HCT116 (cell line): ENCODE measurements at regions not wholly inside any gene's neighbourhood (a gene's known extent, or its start where the extent isn't known, plus 50 kb on each side); places are given as distances from the start of the nearest gene placed in this dataset.

Experiments used
- ATAC-seq: fragments of 200-7000 bp; cut with Tn5 transposase; 2 replicates; pipeline ENCODE4 v1.9.1; 2020; ENCODE audit warnings: mild to moderate bottlenecking, moderate library complexity
- BruUV-seq: library from RNA; stranded (reverse); fragments of 400-500 nt; replicated peaks from 2 replicates; lab custom pipeline; 2021; lab: Mats Ljungman, UMichigan
- CTCF ChIA-PET: fragments of 300-600 bp; sonication (Branson Sonifier 250); formaldehyde crosslinking; loops from one replicate; lab custom pipeline; 2021; ENCODE audit warnings: antibody characterized with exemption; lab: Charles Lee
- POLR2A ChIA-PET: fragments of 300-600, 350-600 bp; sonication (Branson Sonifier 250); formaldehyde crosslinking; loops from one replicate; lab custom pipeline; 2021; ENCODE audit warnings: antibody characterized with exemption; lab: Charles Lee
- RAD21 ChIA-PET, 2 experiments: fragments of 300-600 bp; sonication (Branson Sonifier 250); formaldehyde crosslinking; loops; one replicate each; lab custom pipeline; 2023; ENCODE audit warnings: low total read pairs in 2 of 2; ENCODE audit not compliant: uncharacterized antibody in 2 of 2, unreplicated experiment in 2 of 2, low non-redundant PET in 1 of 2; lab: Charles Lee
- DNase-seq: peaks from one replicate; pipeline ENCODE4 v3.0.0-alpha.2; 2010; ENCODE audit warnings: low read depth, low spot score
- H2AFZ ChIP-seq: fragments of 200-600 bp; shearing (Covaris generic), sonication (generic); 2 replicates; pipeline ENCODE4 v1.6.1; 2017; ENCODE audit warnings: low read depth, mixed run types, mixed read lengths, antibody characterized with exemption, low read length; ENCODE audit not compliant: poor library complexity, severe bottlenecking
- H3K27ac ChIP-seq: 2 replicates; pipeline ENCODE4 v1.5.1; 2012; ENCODE audit warnings: low read depth, low read length
- H3K27me3 ChIP-seq: fragments of 200-600 bp; sonication (generic); 2 replicates; pipeline ENCODE4 v1.6.1; 2016; ENCODE audit warnings: mixed run types, low read length, mixed read lengths; ENCODE audit not compliant: insufficient read depth
- H3K36me3 ChIP-seq, 2 experiments: fragments of 200-500 bp in 1 of 2; fragments of 200-600 bp in 1 of 2; sonication (Bioruptor generic) in 1 of 2; sonication (generic) in 1 of 2; 2 replicates each; pipeline versions ENCODE4 v1.5.1 to v1.6.1; 2014 to 2016; ENCODE audit warnings: low read length in 2 of 2, inconsistent platforms in 1 of 2, mixed read lengths in 1 of 2, mixed run types in 1 of 2; ENCODE audit not compliant: insufficient read depth in 2 of 2, control insufficient read depth in 1 of 2
- H3K4me1 ChIP-seq, 2 experiments: fragments of 200-600 bp in 1 of 2; sonication (generic) in 1 of 2; 2 replicates each; pipeline versions ENCODE4 v1.5.1 to v1.6.1; 2012 to 2017; ENCODE audit warnings: low read length in 2 of 2, inconsistent platforms in 1 of 2, mild to moderate bottlenecking in 1 of 2, mixed read lengths in 1 of 2, mixed run types in 1 of 2, moderate library complexity in 1 of 2; ENCODE audit not compliant: insufficient read depth in 2 of 2, control insufficient read depth in 1 of 2
- H3K4me2 ChIP-seq: fragments of 200-600 bp; sonication (generic); 2 replicates; pipeline ENCODE4 v1.6.1; 2017; ENCODE audit warnings: mixed run types, low read length, mixed read lengths
- H3K4me3 ChIP-seq, 2 experiments: fragments of 200-600 bp in 1 of 2; sonication (generic) in 1 of 2; replicated peaks in 1 of 2; 2 replicates each; pipeline ENCODE4 v1.5.1; 2011 to 2016; ENCODE audit warnings: low read length in 2 of 2, control low read depth in 1 of 2, low read depth in 1 of 2, mild to moderate bottlenecking in 1 of 2, mixed read lengths in 1 of 2, mixed run types in 1 of 2
- H3K79me2 ChIP-seq: fragments of 200-600 bp; sonication (generic); 2 replicates; pipeline ENCODE4 v1.6.1; 2017; ENCODE audit warnings: mild to moderate bottlenecking, mixed run types, low read length, moderate library complexity, mixed read lengths; ENCODE audit not compliant: insufficient read depth
- H3K9ac ChIP-seq: fragments of 200-600 bp; sonication (generic); 2 replicates; pipeline ENCODE4 v1.6.1; 2016; ENCODE audit warnings: low read length, mixed read lengths
- H3K9me2 ChIP-seq: fragments of 200-600 bp; sonication (generic), shearing (Covaris generic); 2 replicates; pipeline ENCODE4 v1.6.1; 2017; ENCODE audit warnings: mixed run types, mild to moderate bottlenecking, moderate library complexity; ENCODE audit not compliant: insufficient read depth
- H3K9me3 ChIP-seq, 2 experiments: fragments of 200-500 bp in 1 of 2; fragments of 200-600 bp in 1 of 2; sonication (Bioruptor generic) in 1 of 2; sonication (generic) in 1 of 2; 2 replicates each; pipeline ENCODE4 v1.6.1; 2014 to 2017; ENCODE audit warnings: low read length in 2 of 2, mixed read lengths in 2 of 2, inconsistent platforms in 1 of 2, low read depth in 1 of 2, mild to moderate bottlenecking in 1 of 2, mixed run types in 1 of 2, moderate library complexity in 1 of 2; ENCODE audit not compliant: control insufficient read depth in 1 of 2, insufficient read depth in 1 of 2
- H4K20me1 ChIP-seq: fragments of 200-600 bp; sonication (generic), shearing (Covaris generic); 2 replicates; pipeline ENCODE4 v1.6.1; 2017; ENCODE audit warnings: mixed run types, mild to moderate bottlenecking, moderate library complexity; ENCODE audit not compliant: insufficient read depth
- ATF3 ChIP-seq: IDR thresholded peaks from 2 replicates; pipeline ENCODE4 v1.6.1; 2012
- CTCF ChIP-seq, 3 experiments: fragments of 200-600 bp in 1 of 3; sonication (generic) in 1 of 3; IDR thresholded peaks in 2 of 3; conservative IDR thresholded peaks in 1 of 3; 2 replicates each; pipeline ENCODE4 v1.5.1; 2012 to 2017; ENCODE audit warnings: low read depth in 2 of 3, low read length in 2 of 3, antibody characterized with exemption in 1 of 3, borderline replicate concordance in 1 of 3, control low read depth in 1 of 3, mild to moderate bottlenecking in 1 of 3, mixed read lengths in 1 of 3, mixed run types in 1 of 3, moderate library complexity in 1 of 3; ENCODE audit not compliant: insufficient read depth in 1 of 3
- EGR1 ChIP-seq: IDR thresholded peaks from 2 replicates; pipeline ENCODE4 v1.6.1; 2012; ENCODE audit warnings: low read depth
- EZH2phosphoT487 ChIP-seq: fragments of 200-600 bp; IDR thresholded peaks from 2 replicates; pipeline ENCODE4 v1.6.1; 2018; ENCODE audit warnings: antibody characterized with exemption, borderline replicate concordance
- FOSL1 ChIP-seq: IDR thresholded peaks from 2 replicates; pipeline ENCODE4 v1.6.1; 2012; ENCODE audit warnings: low read depth
- MAX ChIP-seq: IDR thresholded peaks from 2 replicates; pipeline ENCODE4 v1.6.1; 2012
- POLR2AphosphoS5 ChIP-seq: IDR thresholded peaks from 2 replicates; pipeline ENCODE4 v1.6.1; 2011; ENCODE audit warnings: mild to moderate bottlenecking, low read depth, low read length, moderate library complexity
- RAD21 ChIP-seq: IDR thresholded peaks from 2 replicates; pipeline ENCODE4 v1.6.1; 2012; ENCODE audit warnings: low read depth, mild to moderate bottlenecking
- REST ChIP-seq: IDR thresholded peaks from 2 replicates; pipeline ENCODE4 v1.6.1; 2012; ENCODE audit warnings: low read depth
- SIN3A ChIP-seq: IDR thresholded peaks from 2 replicates; pipeline ENCODE4 v1.6.1; 2012; ENCODE audit warnings: low read depth
- SP1 ChIP-seq: IDR thresholded peaks from 2 replicates; pipeline ENCODE4 v1.6.1; 2012; ENCODE audit warnings: low read depth
- SRF ChIP-seq: IDR thresholded peaks from 2 replicates; pipeline ENCODE4 v1.6.1; 2012; ENCODE audit warnings: low read depth
- YY1 ChIP-seq: IDR thresholded peaks from 2 replicates; pipeline ENCODE4 v1.6.1; 2011; ENCODE audit warnings: low read length, low read depth, moderate library complexity, mild to moderate bottlenecking; ENCODE audit not compliant: insufficient replicate concordance; ENCODE audit errors: extremely low read depth
- ZFX ChIP-seq: fragments of 450-650 bp; IDR thresholded peaks from 2 replicates; pipeline ENCODE4 v1.6.1; 2017
- intact Hi-C: fragments of 100-400 bp; cut with micrococcal nuclease; formaldehyde crosslinking; loops from 2 replicates; pipeline ENCODE4 v1.10.0; 2022

GRCh38 chr4:18670034-18670433, 648.5 kb upstream of the LCORL start:
- Histone ChIP-seq H3K9me2 (no peaks in the 10 kb centered on the region), H3K79me2 (no peaks in the 10 kb centered on the region)

More at GRCh38 chr4:18670034-18670433, 648.5 kb upstream of the LCORL start:
- Histone ChIP-seq H3K36me3 (no peaks in the 10 kb centered on the region), H3K27me3 (no peaks in the 10 kb centered on the region), H2AFZ (no peak overlapping the region)
- no TSS peak for BruUV-seq
- POLR2A ChIA-PET: no interaction called here
- intact Hi-C loops: no loop called here
- no peak for ATAC-seq
- TF ChIP-seq EGR1 (no peak), SP1 (no peak), ZFX (no peak), CTCF (IDR thresholded peaks at IDR 0.05 in 2 of 3, conservative IDR thresholded peaks at IDR 0.05 in 1 of 3; ENCODE audit: borderline replicate concordance in 1 of 3, insufficient read depth in 1 of 3, low read depth in 2 of 3, low read length in 2 of 3) (no peak), YY1 (no peak), POLR2AphosphoS5 (no peak), SRF (no peak), REST (no peak), SIN3A (no peak), ATF3 (no peak), MAX (no peak), FOSL1 (no peak), RAD21 (no peak), EZH2phosphoT487 (no peak)
- TF ChIP-seq, all 23 proteins: peak for 0
- Histone ChIP-seq H3K4me2 (no peak overlapping the region), H3K27ac (no peak overlapping the region), H3K4me1 (no peaks in the 10 kb centered on the region), H3K9ac (no peak overlapping the region), H3K4me3 (no peak overlapping the region), H3K9me3 (no peaks in the 10 kb centered on the region), H4K20me1 (no peaks in the 10 kb centered on the region)
- RAD21 ChIA-PET: no interaction called here
- DNase-seq: no peak
- CTCF ChIA-PET: no interaction called here
